ENCODE measurements at regions not wholly inside any gene's neighbourhood (a gene's known extent, or its start where the extent isn't known, plus 50 kb on each side); places are given as distances from the start of the nearest gene placed in this dataset.

GRCh38 chr3:59688636-59689035, 638.8 kb upstream of the CFAP20DC start:
- H3K4me3 ChIP-seq, result no peak overlapping the region
- no peak overlapping the region for H3K27ac ChIP-seq
- H3K36me3 ChIP-seq, result no peaks in the 10 kb centered on the region
- H3K9me3 ChIP-seq, result no peaks in the 10 kb centered on the region
- no peaks in the 10 kb centered on the region for H3K27me3 ChIP-seq
- H3K4me1 ChIP-seq, result no peaks in the 10 kb centered on the region
- intact Hi-C loops (cut with DNase I), result no loop called here
- TF ChIP-seq POLR2A (IDR thresholded peaks at IDR 0.05) (no peak), CTCF (IDR thresholded peaks at IDR 0.05) (no peak), POLR2AphosphoS5 (IDR thresholded peaks at IDR 0.05; ENCODE audit: insufficient read depth in 1 of 2, low read depth in 1 of 2) (no peak)
- no peak for DNase-seq (ENCODE audit: extremely low spot score in 2 of 2)

GRCh38 chr3:59685432-59685831, 635.6 kb upstream of the CFAP20DC start:
- DNase-seq (ENCODE audit: extremely low spot score in 2 of 2), result peak in 1 of 2 donors; percentile 20
- Histone ChIP-seq H3K4me3 (no peak overlapping the region), H3K9me3 (no peaks in the 10 kb centered on the region), H3K27ac (no peak overlapping the region), H3K4me1 (no peaks in the 10 kb centered on the region), H3K36me3 (no peaks in the 10 kb centered on the region), H3K27me3 (no peaks in the 10 kb centered on the region)
- TF ChIP-seq POLR2AphosphoS5 (IDR thresholded peaks at IDR 0.05; ENCODE audit: insufficient read depth in 1 of 2, low read depth in 1 of 2), result no peak
- TF ChIP-seq POLR2A (IDR thresholded peaks at IDR 0.05), result no peak
- no peak for TF ChIP-seq CTCF (IDR thresholded peaks at IDR 0.05)
- intact Hi-C loops (cut with DNase I), result no loop called here

GRCh38 chr3:59684766-59685165, 634.9 kb upstream of the CFAP20DC start:
- no peaks in the 10 kb centered on the region for H3K27me3 ChIP-seq
- H3K27ac ChIP-seq, result no peak overlapping the region
- no peaks in the 10 kb centered on the region for H3K36me3 ChIP-seq
- H3K4me1 ChIP-seq, result no peaks in the 10 kb centered on the region
- no peak overlapping the region for H3K4me3 ChIP-seq
- DNase-seq (ENCODE audit: extremely low spot score in 2 of 2), result no peak
- no peaks in the 10 kb centered on the region for H3K9me3 ChIP-seq
- no peak for TF ChIP-seq POLR2A (IDR thresholded peaks at IDR 0.05)
- no peak for TF ChIP-seq POLR2AphosphoS5 (IDR thresholded peaks at IDR 0.05; ENCODE audit: insufficient read depth in 1 of 2, low read depth in 1 of 2)
- TF ChIP-seq CTCF (IDR thresholded peaks at IDR 0.05), result no peak
- intact Hi-C loops (cut with DNase I), result no loop called here

GRCh38 chr3:59680919-59681318, 631.1 kb upstream of the CFAP20DC start:
- no peak overlapping the region for H3K4me3 ChIP-seq
- H3K9me3 ChIP-seq, result no peaks in the 10 kb centered on the region
- no peaks in the 10 kb centered on the region for H3K27me3 ChIP-seq
- DNase-seq (ENCODE audit: extremely low spot score in 2 of 2), result no peak
- intact Hi-C loops (cut with DNase I), result no loop called here
- H3K27ac ChIP-seq, result no peak overlapping the region
- no peaks in the 10 kb centered on the region for H3K36me3 ChIP-seq
- no peak for TF ChIP-seq POLR2A (IDR thresholded peaks at IDR 0.05)
- no peak for TF ChIP-seq CTCF (IDR thresholded peaks at IDR 0.05)
- no peak for TF ChIP-seq POLR2AphosphoS5 (IDR thresholded peaks at IDR 0.05; ENCODE audit: insufficient read depth in 1 of 2, low read depth in 1 of 2)
- no peaks in the 10 kb centered on the region for H3K4me1 ChIP-seq

GRCh38 chr3:59677747-59678702, 628.2 kb upstream of the CFAP20DC start:
- intact Hi-C loops (cut with DNase I), result no loop called here
- Histone ChIP-seq H3K4me1 (no peaks in the 10 kb centered on the region), H3K36me3 (no peaks in the 10 kb centered on the region), H3K4me3 (no peak overlapping the region), H3K9me3 (no peaks in the 10 kb centered on the region), H3K27me3 (no peaks in the 10 kb centered on the region), H3K27ac (no peak overlapping the region)
- TF ChIP-seq CTCF (IDR thresholded peaks at IDR 0.05) (no peak), POLR2A (IDR thresholded peaks at IDR 0.05) (no peak), POLR2AphosphoS5 (IDR thresholded peaks at IDR 0.05; ENCODE audit: insufficient read depth in 1 of 2, low read depth in 1 of 2) (no peak)
- DNase-seq (ENCODE audit: extremely low spot score in 2 of 2), result no peak

All from vagina (tissue), 2 donors.